HCT116 (cell line): ENCODE measurements at regions not wholly inside any gene's neighbourhood (a gene's known extent, or its start where the extent isn't known, plus 50 kb on each side); places are given as distances from the start of the nearest gene placed in this dataset.

ENCODE experiments used
- ATAC-seq: fragments of 200-7000 bp; cut with Tn5 transposase; 2 replicates; pipeline ENCODE4 v1.9.1; 2020; ENCODE audit warnings: mild to moderate bottlenecking, moderate library complexity
- BruUV-seq: library from RNA; stranded (reverse); fragments of 400-500 nt; replicated peaks from 2 replicates; lab custom pipeline; 2021; lab: Mats Ljungman, UMichigan
- CTCF ChIA-PET: fragments of 300-600 bp; sonication (Branson Sonifier 250); formaldehyde crosslinking; loops from one replicate; lab custom pipeline; 2021; ENCODE audit warnings: antibody characterized with exemption; lab: Charles Lee
- POLR2A ChIA-PET: fragments of 300-600, 350-600 bp; sonication (Branson Sonifier 250); formaldehyde crosslinking; loops from one replicate; lab custom pipeline; 2021; ENCODE audit warnings: antibody characterized with exemption; lab: Charles Lee
- RAD21 ChIA-PET, 2 experiments: fragments of 300-600 bp; sonication (Branson Sonifier 250); formaldehyde crosslinking; loops; one replicate each; lab custom pipeline; 2023; ENCODE audit warnings: low total read pairs in 2 of 2; ENCODE audit not compliant: uncharacterized antibody in 2 of 2, unreplicated experiment in 2 of 2, low non-redundant PET in 1 of 2; lab: Charles Lee
- DNase-seq: peaks from one replicate; pipeline ENCODE4 v3.0.0-alpha.2; 2010; ENCODE audit warnings: low read depth, low spot score
- H2AFZ ChIP-seq: fragments of 200-600 bp; shearing (Covaris generic), sonication (generic); 2 replicates; pipeline ENCODE4 v1.6.1; 2017; ENCODE audit warnings: low read depth, mixed run types, mixed read lengths, antibody characterized with exemption, low read length; ENCODE audit not compliant: poor library complexity, severe bottlenecking
- H3K27ac ChIP-seq: 2 replicates; pipeline ENCODE4 v1.5.1; 2012; ENCODE audit warnings: low read depth, low read length
- H3K27me3 ChIP-seq: fragments of 200-600 bp; sonication (generic); 2 replicates; pipeline ENCODE4 v1.6.1; 2016; ENCODE audit warnings: mixed run types, low read length, mixed read lengths; ENCODE audit not compliant: insufficient read depth
- H3K36me3 ChIP-seq, 2 experiments: fragments of 200-500 bp in 1 of 2; fragments of 200-600 bp in 1 of 2; sonication (Bioruptor generic) in 1 of 2; sonication (generic) in 1 of 2; 2 replicates each; pipeline versions ENCODE4 v1.5.1 to v1.6.1; 2014 to 2016; ENCODE audit warnings: low read length in 2 of 2, inconsistent platforms in 1 of 2, mixed read lengths in 1 of 2, mixed run types in 1 of 2; ENCODE audit not compliant: insufficient read depth in 2 of 2, control insufficient read depth in 1 of 2
- H3K4me1 ChIP-seq, 2 experiments: fragments of 200-600 bp in 1 of 2; sonication (generic) in 1 of 2; 2 replicates each; pipeline versions ENCODE4 v1.5.1 to v1.6.1; 2012 to 2017; ENCODE audit warnings: low read length in 2 of 2, inconsistent platforms in 1 of 2, mild to moderate bottlenecking in 1 of 2, mixed read lengths in 1 of 2, mixed run types in 1 of 2, moderate library complexity in 1 of 2; ENCODE audit not compliant: insufficient read depth in 2 of 2, control insufficient read depth in 1 of 2
- H3K4me2 ChIP-seq: fragments of 200-600 bp; sonication (generic); 2 replicates; pipeline ENCODE4 v1.6.1; 2017; ENCODE audit warnings: mixed run types, low read length, mixed read lengths
- H3K4me3 ChIP-seq, 2 experiments: fragments of 200-600 bp in 1 of 2; sonication (generic) in 1 of 2; replicated peaks in 1 of 2; 2 replicates each; pipeline ENCODE4 v1.5.1; 2011 to 2016; ENCODE audit warnings: low read length in 2 of 2, control low read depth in 1 of 2, low read depth in 1 of 2, mild to moderate bottlenecking in 1 of 2, mixed read lengths in 1 of 2, mixed run types in 1 of 2
- H3K79me2 ChIP-seq: fragments of 200-600 bp; sonication (generic); 2 replicates; pipeline ENCODE4 v1.6.1; 2017; ENCODE audit warnings: mild to moderate bottlenecking, mixed run types, low read length, moderate library complexity, mixed read lengths; ENCODE audit not compliant: insufficient read depth
- H3K9ac ChIP-seq: fragments of 200-600 bp; sonication (generic); 2 replicates; pipeline ENCODE4 v1.6.1; 2016; ENCODE audit warnings: low read length, mixed read lengths
- H3K9me2 ChIP-seq: fragments of 200-600 bp; sonication (generic), shearing (Covaris generic); 2 replicates; pipeline ENCODE4 v1.6.1; 2017; ENCODE audit warnings: mixed run types, mild to moderate bottlenecking, moderate library complexity; ENCODE audit not compliant: insufficient read depth
- H3K9me3 ChIP-seq, 2 experiments: fragments of 200-500 bp in 1 of 2; fragments of 200-600 bp in 1 of 2; sonication (Bioruptor generic) in 1 of 2; sonication (generic) in 1 of 2; 2 replicates each; pipeline ENCODE4 v1.6.1; 2014 to 2017; ENCODE audit warnings: low read length in 2 of 2, mixed read lengths in 2 of 2, inconsistent platforms in 1 of 2, low read depth in 1 of 2, mild to moderate bottlenecking in 1 of 2, mixed run types in 1 of 2, moderate library complexity in 1 of 2; ENCODE audit not compliant: control insufficient read depth in 1 of 2, insufficient read depth in 1 of 2
- H4K20me1 ChIP-seq: fragments of 200-600 bp; sonication (generic), shearing (Covaris generic); 2 replicates; pipeline ENCODE4 v1.6.1; 2017; ENCODE audit warnings: mixed run types, mild to moderate bottlenecking, moderate library complexity; ENCODE audit not compliant: insufficient read depth
- CEBPB ChIP-seq: IDR thresholded peaks from 2 replicates; pipeline ENCODE4 v1.6.1; 2012; ENCODE audit warnings: low read depth
- EGR1 ChIP-seq: IDR thresholded peaks from 2 replicates; pipeline ENCODE4 v1.6.1; 2012; ENCODE audit warnings: low read depth
- ELF1 ChIP-seq: IDR thresholded peaks from 2 replicates; pipeline ENCODE4 v1.6.1; 2012; ENCODE audit warnings: low read depth, borderline replicate concordance
- EZH2 ChIP-seq: fragments of 200-600 bp; sonication (generic); IDR thresholded peaks from 2 replicates; pipeline ENCODE4 v1.6.1; 2017; ENCODE audit warnings: antibody characterized with exemption, mixed run types
- EZH2phosphoT487 ChIP-seq: fragments of 200-600 bp; IDR thresholded peaks from 2 replicates; pipeline ENCODE4 v1.6.1; 2018; ENCODE audit warnings: antibody characterized with exemption, borderline replicate concordance
- JUND ChIP-seq: IDR thresholded peaks from 2 replicates; pipeline ENCODE4 v1.6.1; 2012
- MAX ChIP-seq: IDR thresholded peaks from 2 replicates; pipeline ENCODE4 v1.6.1; 2012
- POLR2A ChIP-seq: IDR thresholded peaks from 2 replicates; pipeline ENCODE4 v1.7.0; 2011; ENCODE audit warnings: borderline replicate concordance; ENCODE audit not compliant: insufficient read depth, insufficient read length; ENCODE audit errors: extremely low read depth
- SIN3A ChIP-seq: IDR thresholded peaks from 2 replicates; pipeline ENCODE4 v1.6.1; 2012; ENCODE audit warnings: low read depth
- SRF ChIP-seq: IDR thresholded peaks from 2 replicates; pipeline ENCODE4 v1.6.1; 2012; ENCODE audit warnings: low read depth
- YY1 ChIP-seq: IDR thresholded peaks from 2 replicates; pipeline ENCODE4 v1.6.1; 2011; ENCODE audit warnings: low read length, low read depth, moderate library complexity, mild to moderate bottlenecking; ENCODE audit not compliant: insufficient replicate concordance; ENCODE audit errors: extremely low read depth
- ZNF274 ChIP-seq: fragments of 200-500 bp; sonication (Bioruptor generic); IDR thresholded peaks from 2 replicates; pipeline ENCODE4 v1.6.1; 2014; ENCODE audit warnings: mild to moderate bottlenecking, low read depth, low read length, inconsistent platforms
- intact Hi-C: fragments of 100-400 bp; cut with micrococcal nuclease; formaldehyde crosslinking; loops from 2 replicates; pipeline ENCODE4 v1.10.0; 2022
- TF ChIP-seq, protein P1 (sequence below): IDR thresholded peaks from 2 replicates; pipeline ENCODE4 v1.6.1; 2011; ENCODE audit warnings: mild to moderate bottlenecking, low read length, moderate library complexity; ENCODE audit not compliant: insufficient replicate concordance; ENCODE audit errors: extremely low read depth
- TF ChIP-seq, protein P2 (sequence below): IDR thresholded peaks from 2 replicates; pipeline ENCODE4 v1.6.1; 2012
- TF ChIP-seq, protein P3 (sequence below): IDR thresholded peaks from 2 replicates; pipeline ENCODE4 v1.6.1; 2012; ENCODE audit warnings: low read depth

DNA sequence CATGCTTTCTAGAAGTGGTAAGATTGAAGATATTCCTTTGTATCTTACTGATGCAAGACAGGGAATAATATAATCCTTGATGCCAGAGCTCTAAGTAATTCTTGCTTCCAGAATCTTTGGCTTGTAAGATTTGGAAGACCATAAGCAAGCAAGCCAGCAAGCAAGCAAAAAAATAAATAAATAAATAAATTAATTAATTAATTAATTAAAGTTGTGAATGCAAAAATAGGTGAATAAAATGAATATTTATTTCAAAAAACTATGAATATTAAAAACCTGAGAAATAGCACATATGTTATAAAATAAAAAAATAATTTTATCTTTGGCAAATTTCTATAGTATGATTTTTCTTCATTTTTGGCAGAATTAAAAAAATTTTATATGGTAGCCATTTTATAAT, 750.2 kb upstream of the ARRDC4 start (continued):
- TF ChIP-seq YY1 (no peak), JUND (no peak), EGR1 (no peak), CEBPB (no peak), MAX (no peak), ZNF274 (no peak), SIN3A (no peak)
- TF ChIP-seq, protein P1, sequence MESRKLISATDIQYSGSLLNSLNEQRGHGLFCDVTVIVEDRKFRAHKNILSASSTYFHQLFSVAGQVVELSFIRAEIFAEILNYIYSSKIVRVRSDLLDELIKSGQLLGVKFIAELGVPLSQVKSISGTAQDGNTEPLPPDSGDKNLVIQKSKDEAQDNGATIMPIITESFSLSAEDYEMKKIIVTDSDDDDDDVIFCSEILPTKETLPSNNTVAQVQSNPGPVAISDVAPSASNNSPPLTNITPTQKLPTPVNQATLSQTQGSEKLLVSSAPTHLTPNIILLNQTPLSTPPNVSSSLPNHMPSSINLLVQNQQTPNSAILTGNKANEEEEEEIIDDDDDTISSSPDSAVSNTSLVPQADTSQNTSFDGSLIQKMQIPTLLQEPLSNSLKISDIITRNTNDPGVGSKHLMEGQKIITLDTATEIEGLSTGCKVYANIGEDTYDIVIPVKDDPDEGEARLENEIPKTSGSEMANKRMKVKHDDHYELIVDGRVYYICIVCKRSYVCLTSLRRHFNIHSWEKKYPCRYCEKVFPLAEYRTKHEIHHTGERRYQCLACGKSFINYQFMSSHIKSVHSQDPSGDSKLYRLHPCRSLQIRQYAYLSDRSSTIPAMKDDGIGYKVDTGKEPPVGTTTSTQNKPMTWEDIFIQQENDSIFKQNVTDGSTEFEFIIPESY = no peak
- TF ChIP-seq, all 23 proteins: peak for 0

DNA sequence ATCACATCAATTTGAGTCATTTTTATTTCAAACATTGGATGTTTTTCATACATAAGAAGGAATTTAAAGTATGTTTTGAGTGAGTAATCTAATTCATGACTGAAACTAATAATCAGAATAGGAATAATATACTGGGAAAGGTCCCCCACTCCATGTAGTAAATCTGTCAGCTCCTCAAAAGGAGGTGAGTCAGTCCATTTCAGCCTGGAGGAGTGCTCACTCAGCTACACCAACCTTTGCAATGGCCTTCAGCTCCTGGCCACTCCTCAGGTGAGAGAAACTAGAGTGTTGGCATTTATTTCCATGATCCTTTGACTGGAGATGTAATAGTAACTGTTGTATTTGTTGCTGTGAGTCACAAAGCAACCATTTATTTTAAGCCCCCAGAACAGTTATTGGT, 744.9 kb upstream of the ARRDC4 start:
- no TSS peak for BruUV-seq

More for the DNA sequence above, 744.9 kb upstream of the ARRDC4 start:
- H3K9me2 ChIP-seq = no peaks in the 10 kb centered on the region
- no peak overlapping the region for H3K27ac ChIP-seq
- no peak for DNase-seq
- ChIA-PET POLR2A (no interaction called here), CTCF (no interaction called here), RAD21 (no interaction called here)
- no peaks in the 10 kb centered on the region for H3K9me3 ChIP-seq
- H3K36me3 ChIP-seq = no peaks in the 10 kb centered on the region
- H3K27me3 ChIP-seq = no peaks in the 10 kb centered on the region
- no peak overlapping the region for H3K4me3 ChIP-seq
- H3K4me2 ChIP-seq = no peak overlapping the region
- intact Hi-C loops = no loop called here
- H4K20me1 ChIP-seq = no peaks in the 10 kb centered on the region
- H3K4me1 ChIP-seq = no peaks in the 10 kb centered on the region
- H3K9ac ChIP-seq = no peak overlapping the region
- H2AFZ ChIP-seq = no peak overlapping the region
- H3K79me2 ChIP-seq = no peaks in the 10 kb centered on the region
- ATAC-seq = no peak
- TF ChIP-seq EGR1 = no peak
- TF ChIP-seq, protein P2, sequence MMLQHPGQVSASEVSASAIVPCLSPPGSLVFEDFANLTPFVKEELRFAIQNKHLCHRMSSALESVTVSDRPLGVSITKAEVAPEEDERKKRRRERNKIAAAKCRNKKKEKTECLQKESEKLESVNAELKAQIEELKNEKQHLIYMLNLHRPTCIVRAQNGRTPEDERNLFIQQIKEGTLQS = no peak
- TF ChIP-seq SIN3A = no peak
- no peak for TF ChIP-seq JUND
- TF ChIP-seq YY1 = no peak
- TF ChIP-seq MAX = no peak
- no peak for TF ChIP-seq POLR2A
- TF ChIP-seq EZH2phosphoT487 = no peak
- TF ChIP-seq, protein P3, sequence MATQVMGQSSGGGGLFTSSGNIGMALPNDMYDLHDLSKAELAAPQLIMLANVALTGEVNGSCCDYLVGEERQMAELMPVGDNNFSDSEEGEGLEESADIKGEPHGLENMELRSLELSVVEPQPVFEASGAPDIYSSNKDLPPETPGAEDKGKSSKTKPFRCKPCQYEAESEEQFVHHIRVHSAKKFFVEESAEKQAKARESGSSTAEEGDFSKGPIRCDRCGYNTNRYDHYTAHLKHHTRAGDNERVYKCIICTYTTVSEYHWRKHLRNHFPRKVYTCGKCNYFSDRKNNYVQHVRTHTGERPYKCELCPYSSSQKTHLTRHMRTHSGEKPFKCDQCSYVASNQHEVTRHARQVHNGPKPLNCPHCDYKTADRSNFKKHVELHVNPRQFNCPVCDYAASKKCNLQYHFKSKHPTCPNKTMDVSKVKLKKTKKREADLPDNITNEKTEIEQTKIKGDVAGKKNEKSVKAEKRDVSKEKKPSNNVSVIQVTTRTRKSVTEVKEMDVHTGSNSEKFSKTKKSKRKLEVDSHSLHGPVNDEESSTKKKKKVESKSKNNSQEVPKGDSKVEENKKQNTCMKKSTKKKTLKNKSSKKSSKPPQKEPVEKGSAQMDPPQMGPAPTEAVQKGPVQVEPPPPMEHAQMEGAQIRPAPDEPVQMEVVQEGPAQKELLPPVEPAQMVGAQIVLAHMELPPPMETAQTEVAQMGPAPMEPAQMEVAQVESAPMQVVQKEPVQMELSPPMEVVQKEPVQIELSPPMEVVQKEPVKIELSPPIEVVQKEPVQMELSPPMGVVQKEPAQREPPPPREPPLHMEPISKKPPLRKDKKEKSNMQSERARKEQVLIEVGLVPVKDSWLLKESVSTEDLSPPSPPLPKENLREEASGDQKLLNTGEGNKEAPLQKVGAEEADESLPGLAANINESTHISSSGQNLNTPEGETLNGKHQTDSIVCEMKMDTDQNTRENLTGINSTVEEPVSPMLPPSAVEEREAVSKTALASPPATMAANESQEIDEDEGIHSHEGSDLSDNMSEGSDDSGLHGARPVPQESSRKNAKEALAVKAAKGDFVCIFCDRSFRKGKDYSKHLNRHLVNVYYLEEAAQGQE = no peak
- TF ChIP-seq EZH2 = no peak
- no peak for TF ChIP-seq SRF
- TF ChIP-seq ELF1 = no peak
